ENCODE measurements at regions not wholly inside any gene's neighbourhood (a gene's known extent, or its start where the extent isn't known, plus 50 kb on each side); places are given as distances from the start of the nearest gene placed in this dataset.

GRCh38 chr17:409308-409847 is 56.8 kb upstream of the RPH3AL start (continued):
- TF ChIP-seq, protein P1, sequence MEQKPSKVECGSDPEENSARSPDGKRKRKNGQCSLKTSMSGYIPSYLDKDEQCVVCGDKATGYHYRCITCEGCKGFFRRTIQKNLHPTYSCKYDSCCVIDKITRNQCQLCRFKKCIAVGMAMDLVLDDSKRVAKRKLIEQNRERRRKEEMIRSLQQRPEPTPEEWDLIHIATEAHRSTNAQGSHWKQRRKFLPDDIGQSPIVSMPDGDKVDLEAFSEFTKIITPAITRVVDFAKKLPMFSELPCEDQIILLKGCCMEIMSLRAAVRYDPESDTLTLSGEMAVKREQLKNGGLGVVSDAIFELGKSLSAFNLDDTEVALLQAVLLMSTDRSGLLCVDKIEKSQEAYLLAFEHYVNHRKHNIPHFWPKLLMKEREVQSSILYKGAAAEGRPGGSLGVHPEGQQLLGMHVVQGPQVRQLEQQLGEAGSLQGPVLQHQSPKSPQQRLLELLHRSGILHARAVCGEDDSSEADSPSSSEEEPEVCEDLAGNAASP (CRISPR knock-in tag; IDR thresholded peaks at IDR 0.05; ENCODE audit: borderline replicate concordance): no peak
- TF ChIP-seq KLF11 (CRISPR knock-in tag; IDR thresholded peaks at IDR 0.05) (no peak), SIX1 (CRISPR knock-in tag; IDR thresholded peaks at IDR 0.05; ENCODE audit: borderline replicate concordance) (no peak), MAF1 (CRISPR knock-in tag; IDR thresholded peaks at IDR 0.05; ENCODE audit: borderline replicate concordance) (no peak), TGIF2 (CRISPR knock-in tag; IDR thresholded peaks at IDR 0.05) (no peak), PBX2 (CRISPR knock-in tag; IDR thresholded peaks at IDR 0.05) (0 out of 2 replicates have a peak, but pooled peaks have one; percentile 10), KDM5B (CRISPR knock-in tag; IDR thresholded peaks at IDR 0.05; ENCODE audit: borderline replicate concordance) (0 out of 2 replicates have a peak, but pooled peaks have one; percentile 44), ZNF792 (CRISPR knock-in tag; IDR thresholded peaks at IDR 0.05) (no peak), KMT2A (CRISPR knock-in tag; IDR thresholded peaks at IDR 0.05) (no peak; the same call in 1 of the 2 replicates), ZFP41 (CRISPR knock-in tag; IDR thresholded peaks at IDR 0.05; ENCODE audit: borderline replicate concordance) (peak; percentile 38; the same call in 1 of the 2 replicates), IKZF1 (IDR thresholded peaks at IDR 0.05) (no peak), ATRX (CRISPR knock-in tag; IDR thresholded peaks at IDR 0.05; ENCODE audit: borderline replicate concordance) (no peak), MZF1 (CRISPR knock-in tag; IDR thresholded peaks at IDR 0.05; ENCODE audit: borderline replicate concordance) (no peak)
- TF ChIP-seq, protein P2, sequence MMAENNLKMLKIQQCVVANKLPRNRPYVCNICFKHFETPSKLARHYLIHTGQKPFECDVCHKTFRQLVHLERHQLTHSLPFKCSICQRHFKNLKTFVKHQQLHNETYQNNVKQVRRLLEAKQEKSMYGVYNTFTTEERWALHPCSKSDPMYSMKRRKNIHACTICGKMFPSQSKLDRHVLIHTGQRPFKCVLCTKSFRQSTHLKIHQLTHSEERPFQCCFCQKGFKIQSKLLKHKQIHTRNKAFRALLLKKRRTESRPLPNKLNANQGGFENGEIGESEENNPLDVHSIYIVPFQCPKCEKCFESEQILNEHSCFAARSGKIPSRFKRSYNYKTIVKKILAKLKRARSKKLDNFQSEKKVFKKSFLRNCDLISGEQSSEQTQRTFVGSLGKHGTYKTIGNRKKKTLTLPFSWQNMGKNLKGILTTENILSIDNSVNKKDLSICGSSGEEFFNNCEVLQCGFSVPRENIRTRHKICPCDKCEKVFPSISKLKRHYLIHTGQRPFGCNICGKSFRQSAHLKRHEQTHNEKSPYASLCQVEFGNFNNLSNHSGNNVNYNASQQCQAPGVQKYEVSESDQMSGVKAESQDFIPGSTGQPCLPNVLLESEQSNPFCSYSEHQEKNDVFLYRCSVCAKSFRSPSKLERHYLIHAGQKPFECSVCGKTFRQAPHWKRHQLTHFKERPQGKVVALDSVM (CRISPR knock-in tag; IDR thresholded peaks at IDR 0.05): peak; percentile 92

Measured in HepG2 (cell line).